H1 (cell line): ENCODE measurements at regions not wholly inside any gene's neighbourhood (a gene's known extent, or its start where the extent isn't known, plus 50 kb on each side); places are given as distances from the start of the nearest gene placed in this dataset.
A peak's percentile ranks its signal among the peaks of the same experiment; 100 is the strongest.

ENCODE experiments used
- CTCF ChIA-PET: fragments of 300-600 bp; sonication (Branson Sonifier 250); formaldehyde crosslinking; loops from one replicate; lab custom pipeline; 2021; ENCODE audit not compliant: partially characterized antibody; lab: Charles Lee
- POLR2A ChIA-PET: fragments of 300-600 bp; sonication (Branson Sonifier 250); formaldehyde crosslinking; loops from one replicate; lab custom pipeline; 2021; ENCODE audit warnings: inconsistent platforms; ENCODE audit not compliant: partially characterized antibody; lab: Charles Lee
- DNase-seq, 2 experiments: peaks; one replicate each; pipeline versions ENCODE4 v3.0.0 to v3.0.0-alpha.2; 2010 to 2022; ENCODE audit warnings: low spot score in 2 of 2, low read depth in 1 of 2, mixed read lengths in 1 of 2
- FAIRE-seq: peaks from 2 replicates; lab custom pipeline; 2011; peaks lifted over from hg19 to GRCh38; lab: Jason Lieb, UNC
- H2AFZ ChIP-seq: 2 replicates; pipeline ENCODE4 v1.8.1; 2012; ENCODE audit warnings: low read length, inconsistent platforms
- H2AK5ac ChIP-seq: 2 replicates; pipeline ENCODE4 v1.6.1; 2013; ENCODE audit warnings: low read depth, low read length
- H2BK120ac ChIP-seq: replicated peaks from 2 replicates; pipeline ENCODE3; 2013; ENCODE audit warnings: low read depth, low read length, inconsistent platforms
- H2BK12ac ChIP-seq: 2 replicates; pipeline ENCODE4 v1.6.1; 2013; ENCODE audit warnings: low read depth, low read length
- H2BK15ac ChIP-seq: 2 replicates; pipeline ENCODE4 v1.6.1; 2013; ENCODE audit warnings: low read length
- H2BK20ac ChIP-seq: 2 replicates; pipeline ENCODE4 v1.6.1; 2013; ENCODE audit warnings: low read length
- H2BK5ac ChIP-seq: 2 replicates; pipeline ENCODE4 v1.6.1; 2013; ENCODE audit warnings: low read depth, low read length
- H3K14ac ChIP-seq: 2 replicates; pipeline ENCODE4 v1.6.1; 2013; ENCODE audit warnings: inconsistent platforms; ENCODE audit not compliant: insufficient read length
- H3K18ac ChIP-seq: 2 replicates; pipeline ENCODE4 v1.6.1; 2013; ENCODE audit warnings: low read length; ENCODE audit errors: extremely low read depth
- H3K23ac ChIP-seq: 2 replicates; pipeline ENCODE4 v1.6.1; 2013; ENCODE audit warnings: inconsistent platforms; ENCODE audit not compliant: insufficient read length
- H3K23me2 ChIP-seq: 2 replicates; pipeline ENCODE4 v1.6.1; 2013; ENCODE audit warnings: low read depth, low read length
- H3K27ac ChIP-seq: 2 replicates; pipeline ENCODE4 v1.6.1; 2011; ENCODE audit warnings: low read depth, low read length, inconsistent platforms
- H3K27me3 ChIP-seq, 4 experiments: replicated peaks in 1 of 4; 1 replicate in 1 of 4; 2 replicates in 3 of 4; pipeline versions ENCODE4 v1.6.1 to v1.8.1; 2011 to 2013; ENCODE audit warnings: low read length in 3 of 4, mild to moderate bottlenecking in 3 of 4, inconsistent platforms in 2 of 4, mixed read lengths in 2 of 4, moderate library complexity in 1 of 4; ENCODE audit not compliant: control insufficient read depth in 3 of 4, insufficient read depth in 3 of 4; ENCODE audit errors: extremely low read depth in 1 of 4
- H3K36me3 ChIP-seq, 4 experiments: 2 replicates each; pipeline versions ENCODE4 v1.6.1 to v1.8.1; 2011 to 2013; ENCODE audit warnings: mild to moderate bottlenecking in 4 of 4, low read length in 3 of 4, moderate library complexity in 2 of 4, control low read depth in 1 of 4, inconsistent platforms in 1 of 4; ENCODE audit not compliant: insufficient read depth in 4 of 4, control insufficient read depth in 2 of 4
- H3K4ac ChIP-seq: replicated peaks from 2 replicates; pipeline ENCODE3; 2013; ENCODE audit warnings: low read length, low read depth, mixed read lengths, inconsistent platforms; ENCODE audit not compliant: insufficient read length
- H3K4me1 ChIP-seq, 4 experiments: replicated peaks in 1 of 4; 1 replicate in 1 of 4; 2 replicates in 3 of 4; pipeline versions ENCODE4 v1.6.1 to v1.8.1; 2011 to 2013; ENCODE audit warnings: low read length in 3 of 4, inconsistent platforms in 2 of 4, mixed read lengths in 1 of 4; ENCODE audit not compliant: insufficient read depth in 4 of 4, control insufficient read depth in 3 of 4
- H3K4me2 ChIP-seq, 2 experiments: 2 replicates each; pipeline versions ENCODE4 v1.6.1 to v1.8.1; 2011 to 2013; ENCODE audit warnings: low read depth in 2 of 2, low read length in 2 of 2, control low read depth in 1 of 2, inconsistent platforms in 1 of 2, mild to moderate bottlenecking in 1 of 2; ENCODE audit not compliant: insufficient read depth in 1 of 2
- H3K4me3 ChIP-seq, 4 experiments: fragments of 200-600, 300-600 bp in 1 of 4; sonication (generic), shearing (Covaris generic), sonication (Bioruptor Twin) in 1 of 4; 2 replicates each; pipeline versions ENCODE4 v1.5.1 to v1.8.1; 2011 to 2016; ENCODE audit warnings: low read length in 4 of 4, low read depth in 3 of 4, control low read depth in 2 of 4, inconsistent platforms in 2 of 4, mild to moderate bottlenecking in 2 of 4, mixed read lengths in 1 of 4, moderate library complexity in 1 of 4; ENCODE audit not compliant: insufficient read depth in 2 of 4; ENCODE audit errors: extremely low read depth in 1 of 4
- H3K56ac ChIP-seq: replicated peaks from 2 replicates; pipeline ENCODE3; 2013; ENCODE audit warnings: low read depth, mild to moderate bottlenecking, mixed read lengths, low read length, inconsistent platforms; ENCODE audit not compliant: insufficient read length
- H3K79me1 ChIP-seq: 2 replicates; pipeline ENCODE4 v1.6.1; 2013; ENCODE audit warnings: low read depth, low read length, control low read depth
- H3K79me2 ChIP-seq, 2 experiments: 2 replicates each; pipeline versions ENCODE4 v1.6.1 to v1.8.1; 2012 to 2013; ENCODE audit warnings: low read length in 2 of 2, mild to moderate bottlenecking in 2 of 2, inconsistent platforms in 1 of 2; ENCODE audit not compliant: insufficient read depth in 2 of 2, control insufficient read depth in 1 of 2
- H3K9ac ChIP-seq, 4 experiments: replicated peaks in 1 of 4; 1 replicate in 1 of 4; 2 replicates in 3 of 4; pipeline versions ENCODE4 v1.6.1 to v1.8.1; 2011 to 2013; ENCODE audit warnings: low read depth in 3 of 4, low read length in 3 of 4, control low read depth in 2 of 4, mild to moderate bottlenecking in 2 of 4, moderate library complexity in 2 of 4, inconsistent platforms in 1 of 4; ENCODE audit errors: extremely low read depth in 1 of 4
- H3K9me3 ChIP-seq, 2 experiments: 2 replicates each; pipeline versions ENCODE4 v1.6.1 to v1.8.1; 2012 to 2013; ENCODE audit warnings: mild to moderate bottlenecking in 2 of 2, moderate library complexity in 2 of 2, control low read depth in 1 of 2, inconsistent platforms in 1 of 2, low read depth in 1 of 2, low read length in 1 of 2, mixed read lengths in 1 of 2; ENCODE audit not compliant: insufficient read depth in 2 of 2
- H4K20me1 ChIP-seq, 2 experiments: replicated peaks in 1 of 2; 2 replicates each; pipeline versions ENCODE3 to v1.8.1; 2011 to 2013; ENCODE audit warnings: inconsistent platforms in 2 of 2, low read length in 2 of 2, mild to moderate bottlenecking in 1 of 2; ENCODE audit not compliant: insufficient read depth in 2 of 2, control insufficient read depth in 1 of 2
- H4K5ac ChIP-seq: 2 replicates; pipeline ENCODE4 v1.6.1; 2013; ENCODE audit warnings: low read length, low read depth, mixed read lengths, inconsistent platforms; ENCODE audit not compliant: insufficient read length
- H4K8ac ChIP-seq: 2 replicates; pipeline ENCODE4 v1.8.0; 2013; ENCODE audit warnings: mild to moderate bottlenecking, moderate library complexity, low read length, inconsistent platforms; ENCODE audit not compliant: insufficient read depth; ENCODE audit errors: extremely low read depth
- H4K91ac ChIP-seq: replicated peaks from 2 replicates; pipeline ENCODE3; 2013; ENCODE audit warnings: low read length, mixed read lengths, inconsistent platforms; ENCODE audit not compliant: insufficient read length
- BACH1 ChIP-seq: IDR thresholded peaks from 2 replicates; pipeline ENCODE4 v1.6.1; 2012; ENCODE audit warnings: low read length, improper control_type of control experiment
- CEBPB ChIP-seq: IDR thresholded peaks from 2 replicates; pipeline ENCODE4 v1.6.1; 2012; ENCODE audit warnings: low read depth, low read length
- HDAC6 ChIP-seq: IDR thresholded peaks from one replicate; pipeline ENCODE4 v1.7.1; 2012; ENCODE audit warnings: low read depth, mild to moderate bottlenecking, inconsistent platforms, low read length, moderate library complexity
- JUND ChIP-seq: IDR thresholded peaks from 2 replicates; pipeline ENCODE4 v1.6.1; 2011; ENCODE audit warnings: mild to moderate bottlenecking, improper control_type of control experiment, low read length
- PHF8 ChIP-seq: fragments of 200-600 bp; sonication (generic); conservative IDR thresholded peaks from 2 replicates; pipeline ENCODE4 v1.7.1; 2012; ENCODE audit warnings: low read depth, mild to moderate bottlenecking, inconsistent platforms, low read length, moderate library complexity
- RBBP5 ChIP-seq: IDR thresholded peaks from 2 replicates; pipeline ENCODE4 v1.7.1; 2012; ENCODE audit warnings: low read depth, mild to moderate bottlenecking, inconsistent platforms, low read length, moderate library complexity, borderline replicate concordance
- RFX5 ChIP-seq: IDR thresholded peaks from 2 replicates; pipeline ENCODE4 v1.6.1; 2011; ENCODE audit warnings: low read depth, low read length, improper control_type of control experiment, borderline replicate concordance
- SUZ12 ChIP-seq: fragments of 200-600 bp; sonication (generic); IDR thresholded peaks from 2 replicates; pipeline ENCODE4 v1.6.1; 2012; ENCODE audit warnings: mild to moderate bottlenecking, inconsistent platforms, low read length, moderate library complexity, mixed read lengths
- TAF7 ChIP-seq: optimal IDR thresholded peaks from 2 replicates; pipeline ENCODE3; 2011; ENCODE audit warnings: low read depth, mild to moderate bottlenecking, inconsistent platforms, low read length, moderate library complexity, borderline replicate concordance
- WGBS, 2 experiments: shearing (Covaris generic) in 1 of 2; methylation state at CpG; one replicate each; pipeline versions ENCODE4 v1.1.6 to v1.1.7; 2013 to 2015; ENCODE audit warnings: low lambda C conversion rate in 2 of 2, mixed read lengths in 2 of 2, inconsistent platforms in 1 of 2, low coverage in 1 of 2, missing lambda C conversion rate in 1 of 2; ENCODE audit not compliant: insufficient replicate concordance in 2 of 2, insufficient coverage in 1 of 2, insufficient read length in 1 of 2; ENCODE audit errors: extremely low coverage in 1 of 2, missing lambda C conversion rate in 1 of 2; 5-methylcytosine and 5-hydroxymethylcytosine counted together
- TF ChIP-seq, protein P1 (sequence below): IDR thresholded peaks from 2 replicates; pipeline ENCODE4 v1.6.1; 2012; ENCODE audit warnings: inconsistent platforms
- TF ChIP-seq, protein P2 (sequence below): IDR thresholded peaks from 2 replicates; pipeline ENCODE4 v1.6.1; 2011; ENCODE audit warnings: low read length, improper control_type of control experiment

GRCh38 chr3:194283221-194284006 is 67.7 kb downstream of the CPN2 start:
- H3K14ac ChIP-seq = no peak overlapping the region
- peaks cover 20 to 27% (median 21%) of the 10 kb centered on the region in 4 experiments; a peak in 6 of 7 replicates for H3K4me1 ChIP-seq
- no peak overlapping the region for H4K91ac ChIP-seq
- H3K23me2 ChIP-seq = peaks cover 2% of the 10 kb centered on the region; the same call in 1 of the 2 replicates
- CTCF ChIA-PET = interaction anchor here (0.7 to 3.8 kb wide), 4 partner anchors 11 to 32 kb away, joined by 3 to 20 read pairs (median 4); no protein-coding TSS in a partner anchor
- H2BK20ac ChIP-seq = peak overlapping the region; percentile 27; the same call in 1 of the 2 replicates
- no peak overlapping the region for H2AFZ ChIP-seq
- no peaks in the 10 kb centered on the region for H3K79me2 ChIP-seq
- no peak overlapping the region for H3K56ac ChIP-seq
- H4K5ac ChIP-seq = no peak overlapping the region
- H3K27me3 ChIP-seq = no peaks in the 10 kb centered on the region; a peak in 1 of 7 replicates
- H4K8ac ChIP-seq = no peak overlapping the region
- no peak overlapping the region for H3K9ac ChIP-seq
- no peak overlapping the region for H2BK5ac ChIP-seq
- no peak overlapping the region for H3K23ac ChIP-seq
- no peaks in the 10 kb centered on the region for H4K20me1 ChIP-seq
- no peak overlapping the region for H3K4me2 ChIP-seq
- H2BK12ac ChIP-seq = no peak overlapping the region
- no peak for FAIRE-seq
- DNase-seq = no peak
- peak overlapping the region; percentile 13; the same call in 1 of the 2 replicates for H3K18ac ChIP-seq
- 94% methylated on average over 12 of the region's 12 CpGs; no CpG with 5 or more reads in 1 of the 2 experiments for WGBS, 2 experiments
- H2AK5ac ChIP-seq = no peak overlapping the region
- H3K79me1 ChIP-seq = no peaks in the 10 kb centered on the region
- no peaks in the 10 kb centered on the region for H3K36me3 ChIP-seq
- no peak overlapping the region for H3K27ac ChIP-seq
- H2BK120ac ChIP-seq = no peak overlapping the region
- no peaks in the 10 kb centered on the region for H3K9me3 ChIP-seq
- no peak overlapping the region for H2BK15ac ChIP-seq
- no peak overlapping the region for H3K4me3 ChIP-seq
- H3K4ac ChIP-seq = no peak overlapping the region
- POLR2A ChIA-PET = interaction anchor here (1.6 to 1.9 kb wide), 2 partner anchors 11 to 32 kb away, joined by 3 to 7 read pairs; no protein-coding TSS in a partner anchor
- TF ChIP-seq RFX5 = no peak
- TF ChIP-seq, protein P1, sequence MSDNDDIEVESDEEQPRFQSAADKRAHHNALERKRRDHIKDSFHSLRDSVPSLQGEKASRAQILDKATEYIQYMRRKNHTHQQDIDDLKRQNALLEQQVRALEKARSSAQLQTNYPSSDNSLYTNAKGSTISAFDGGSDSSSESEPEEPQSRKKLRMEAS = no peak
- TF ChIP-seq, protein P2, sequence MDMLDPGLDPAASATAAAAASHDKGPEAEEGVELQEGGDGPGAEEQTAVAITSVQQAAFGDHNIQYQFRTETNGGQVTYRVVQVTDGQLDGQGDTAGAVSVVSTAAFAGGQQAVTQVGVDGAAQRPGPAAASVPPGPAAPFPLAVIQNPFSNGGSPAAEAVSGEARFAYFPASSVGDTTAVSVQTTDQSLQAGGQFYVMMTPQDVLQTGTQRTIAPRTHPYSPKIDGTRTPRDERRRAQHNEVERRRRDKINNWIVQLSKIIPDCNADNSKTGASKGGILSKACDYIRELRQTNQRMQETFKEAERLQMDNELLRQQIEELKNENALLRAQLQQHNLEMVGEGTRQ = no peak
- TF ChIP-seq RBBP5 = no peak
- TF ChIP-seq TAF7 = no peak
- no peak for TF ChIP-seq PHF8
- TF ChIP-seq JUND = no peak
- TF ChIP-seq HDAC6 = no peak
- no peak for TF ChIP-seq CEBPB
- TF ChIP-seq BACH1 = no peak
- TF ChIP-seq SUZ12 = no peak
